HL-60 (cell line): ENCODE measurements at regions not wholly inside any gene's neighbourhood (a gene's known extent, or its start where the extent isn't known, plus 50 kb on each side); places are given as distances from the start of the nearest gene placed in this dataset.

Source experiments
- DNase-seq, 2 experiments: peaks; one replicate each; pipeline ENCODE4 v3.0.0-alpha.2; 2010 to 2020; ENCODE audit warnings: low read depth in 1 of 2, low spot score in 1 of 2
- H3K27ac ChIP-seq: fragments of 250-450 bp; sonication (Bioruptor Pico); replicated peaks from 2 replicates; pipeline ENCODE4 v1.5.1; 2020; ENCODE audit warnings: mild to moderate bottlenecking, moderate library complexity
- H3K27me3 ChIP-seq: fragments of 250-450 bp; sonication (Bioruptor Pico); 2 replicates; pipeline ENCODE4 v1.5.1; 2021; ENCODE audit warnings: mild to moderate bottlenecking, moderate library complexity; ENCODE audit not compliant: insufficient read depth, poor library complexity, severe bottlenecking
- H3K4me3 ChIP-seq: replicated peaks from 2 replicates; pipeline ENCODE4 v1.5.1; 2011; ENCODE audit warnings: mild to moderate bottlenecking, control low read depth, low read length; ENCODE audit not compliant: insufficient read depth
- CTCF ChIP-seq: IDR thresholded peaks from one replicate; pipeline ENCODE4 v1.5.1; 2011; ENCODE audit warnings: low read length, control low read depth, inconsistent platforms; ENCODE audit not compliant: insufficient read depth
- GABPA ChIP-seq: IDR thresholded peaks from 2 replicates; pipeline ENCODE4 v1.6.1; 2012; ENCODE audit warnings: low read depth
- POLR2AphosphoS5 ChIP-seq: IDR thresholded peaks from 2 replicates; pipeline ENCODE4 v1.6.1; 2012; ENCODE audit warnings: low read depth
- SPI1 ChIP-seq: IDR thresholded peaks from 2 replicates; pipeline ENCODE4 v1.6.1; 2012; ENCODE audit warnings: low read depth, mild to moderate bottlenecking, borderline replicate concordance
- TF ChIP-seq, protein P1 (sequence below): IDR thresholded peaks from 2 replicates; pipeline ENCODE4 v1.6.1; 2012; ENCODE audit warnings: low read depth; ENCODE audit not compliant: insufficient replicate concordance

DNA sequence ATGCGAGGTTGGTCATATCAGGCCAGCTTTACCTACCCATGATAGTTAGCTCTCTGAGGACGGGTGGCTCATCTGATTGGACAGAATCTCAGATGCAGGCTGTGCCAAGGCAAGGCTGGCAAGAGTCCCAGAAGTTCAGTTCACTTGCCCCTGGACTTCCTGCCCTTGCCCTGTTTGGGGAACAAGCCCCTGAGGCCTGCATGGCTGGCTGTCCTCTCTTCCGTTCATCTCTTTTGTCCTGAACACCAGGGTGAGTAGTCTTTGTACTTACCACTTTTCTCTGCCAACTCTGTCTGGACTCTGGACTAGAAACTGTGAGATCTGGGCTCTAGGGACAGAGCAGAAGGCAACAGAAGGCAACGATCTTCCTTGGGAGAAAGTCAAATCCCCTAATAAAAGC, 769.9 kb downstream of the QKI start:
- no peak for DNase-seq
- Histone ChIP-seq H3K27me3 (no peaks in the 10 kb centered on the region), H3K4me3 (no peak overlapping the region), H3K27ac (no peak overlapping the region)
- TF ChIP-seq CTCF (no peak), POLR2AphosphoS5 (no peak), SPI1 (no peak), GABPA (no peak)
- TF ChIP-seq, protein P1, sequence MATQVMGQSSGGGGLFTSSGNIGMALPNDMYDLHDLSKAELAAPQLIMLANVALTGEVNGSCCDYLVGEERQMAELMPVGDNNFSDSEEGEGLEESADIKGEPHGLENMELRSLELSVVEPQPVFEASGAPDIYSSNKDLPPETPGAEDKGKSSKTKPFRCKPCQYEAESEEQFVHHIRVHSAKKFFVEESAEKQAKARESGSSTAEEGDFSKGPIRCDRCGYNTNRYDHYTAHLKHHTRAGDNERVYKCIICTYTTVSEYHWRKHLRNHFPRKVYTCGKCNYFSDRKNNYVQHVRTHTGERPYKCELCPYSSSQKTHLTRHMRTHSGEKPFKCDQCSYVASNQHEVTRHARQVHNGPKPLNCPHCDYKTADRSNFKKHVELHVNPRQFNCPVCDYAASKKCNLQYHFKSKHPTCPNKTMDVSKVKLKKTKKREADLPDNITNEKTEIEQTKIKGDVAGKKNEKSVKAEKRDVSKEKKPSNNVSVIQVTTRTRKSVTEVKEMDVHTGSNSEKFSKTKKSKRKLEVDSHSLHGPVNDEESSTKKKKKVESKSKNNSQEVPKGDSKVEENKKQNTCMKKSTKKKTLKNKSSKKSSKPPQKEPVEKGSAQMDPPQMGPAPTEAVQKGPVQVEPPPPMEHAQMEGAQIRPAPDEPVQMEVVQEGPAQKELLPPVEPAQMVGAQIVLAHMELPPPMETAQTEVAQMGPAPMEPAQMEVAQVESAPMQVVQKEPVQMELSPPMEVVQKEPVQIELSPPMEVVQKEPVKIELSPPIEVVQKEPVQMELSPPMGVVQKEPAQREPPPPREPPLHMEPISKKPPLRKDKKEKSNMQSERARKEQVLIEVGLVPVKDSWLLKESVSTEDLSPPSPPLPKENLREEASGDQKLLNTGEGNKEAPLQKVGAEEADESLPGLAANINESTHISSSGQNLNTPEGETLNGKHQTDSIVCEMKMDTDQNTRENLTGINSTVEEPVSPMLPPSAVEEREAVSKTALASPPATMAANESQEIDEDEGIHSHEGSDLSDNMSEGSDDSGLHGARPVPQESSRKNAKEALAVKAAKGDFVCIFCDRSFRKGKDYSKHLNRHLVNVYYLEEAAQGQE = no peak

- no peak for DNase-seq
- Histone ChIP-seq H3K4me3 (no peak overlapping the region), H3K27me3 (no peaks in the 10 kb centered on the region), H3K27ac (no peak overlapping the region)
- TF ChIP-seq CTCF (no peak), SPI1 (no peak), GABPA (no peak), POLR2AphosphoS5 (no peak)
- TF ChIP-seq, protein P1 = no peak
Measured at GRCh38 chr6:164183556-164184123, 769.1 kb downstream of the QKI start.

- no peak for DNase-seq
- Histone ChIP-seq H3K27ac (no peak overlapping the region), H3K27me3 (no peaks in the 10 kb centered on the region), H3K4me3 (no peak overlapping the region)
- TF ChIP-seq GABPA = no peak
- TF ChIP-seq POLR2AphosphoS5 = no peak
- no peak for TF ChIP-seq SPI1
- TF ChIP-seq, protein P1 = no peak
- TF ChIP-seq CTCF = no peak
Measured at GRCh38 chr6:164178679-164179332, 764.3 kb downstream of the QKI start.
